ENCODE measurements at regions not wholly inside any gene's neighbourhood (a gene's known extent, or its start where the extent isn't known, plus 50 kb on each side); places are given as distances from the start of the nearest gene placed in this dataset.

GRCh38 chr13:111893607-111894443, 173.1 kb upstream of the SOX1 start:
- no peak for DNase-seq (ENCODE audit: low spot score)

DNA sequence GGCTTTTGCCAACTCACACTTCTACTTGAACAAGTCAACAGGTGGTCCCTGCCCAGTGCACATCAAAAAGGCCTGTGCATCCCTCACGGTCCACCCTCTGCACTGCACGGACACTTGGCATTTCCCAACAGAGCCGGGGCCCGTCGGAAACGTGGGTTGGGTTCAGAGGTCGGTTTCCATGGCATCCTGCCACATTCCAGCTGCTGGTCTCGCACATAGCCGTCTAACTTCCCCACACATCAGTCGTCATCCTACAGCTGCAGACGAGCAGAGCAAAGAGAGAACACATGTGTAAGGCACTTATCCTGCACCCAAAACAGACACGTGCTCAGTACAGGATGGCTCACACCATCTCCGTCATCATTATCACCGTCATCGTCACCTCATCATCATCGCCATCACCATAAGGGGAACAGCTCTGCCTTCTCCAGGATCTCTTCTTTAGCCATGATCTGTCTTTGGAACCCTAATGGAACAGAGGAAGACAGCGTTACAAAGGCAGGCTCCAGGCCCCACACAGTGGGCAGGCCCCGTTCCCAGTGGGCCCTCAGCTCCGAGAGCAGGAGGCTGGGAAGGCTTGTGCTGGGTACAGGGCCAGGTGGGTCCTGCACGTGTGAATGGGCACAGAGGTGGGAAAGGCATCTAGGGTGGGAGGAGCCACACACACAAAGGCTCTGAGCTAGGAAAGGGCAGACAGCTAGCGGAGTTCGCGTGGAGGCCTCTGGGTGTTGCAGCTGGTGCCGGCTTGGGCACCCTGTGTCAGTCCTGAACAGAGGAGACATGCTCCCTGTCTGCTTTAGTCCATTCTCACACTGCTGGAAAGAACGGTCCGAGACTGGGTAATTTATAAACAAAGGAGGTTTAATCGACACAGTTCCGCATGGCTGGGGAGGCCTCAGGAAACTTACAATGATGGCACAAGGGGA, 170.8 kb upstream of the SOX1 start:
- DNase-seq (ENCODE audit: low spot score) = no peak

DNA sequence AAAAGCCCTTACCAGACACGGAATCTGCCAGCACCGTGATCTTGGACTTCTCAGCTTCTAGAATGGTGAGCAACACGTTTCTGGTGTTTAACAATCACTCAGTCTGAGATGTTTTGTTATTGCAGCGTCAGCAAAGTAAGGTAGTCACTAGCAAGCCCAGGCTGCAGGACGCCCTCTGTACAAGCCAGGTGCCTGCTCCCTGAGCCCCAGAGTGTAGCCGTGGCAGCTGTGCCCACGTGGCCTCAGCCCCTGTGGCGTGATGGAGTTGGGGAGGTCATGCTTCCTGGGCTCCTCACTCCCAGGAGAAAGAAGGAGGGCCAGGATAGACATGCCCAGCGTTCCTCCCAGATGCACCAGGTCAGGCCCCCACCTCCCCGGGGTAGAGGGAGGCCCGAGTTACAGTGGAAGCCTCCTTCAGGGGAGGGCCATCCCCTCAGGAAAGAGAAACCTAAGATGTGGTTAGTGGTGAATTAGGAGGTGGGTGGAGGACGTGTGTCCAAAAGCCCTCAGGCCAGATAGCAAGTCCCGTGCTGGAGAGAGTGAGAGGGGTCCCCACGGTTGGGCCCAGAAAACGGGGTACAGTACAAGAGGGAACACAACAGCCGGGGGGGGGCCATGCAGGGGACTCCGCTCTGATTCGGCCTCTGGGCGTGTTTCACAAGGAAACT, 169.6 kb upstream of the SOX1 start:
- no peak for DNase-seq (ENCODE audit: low spot score)

DNA sequence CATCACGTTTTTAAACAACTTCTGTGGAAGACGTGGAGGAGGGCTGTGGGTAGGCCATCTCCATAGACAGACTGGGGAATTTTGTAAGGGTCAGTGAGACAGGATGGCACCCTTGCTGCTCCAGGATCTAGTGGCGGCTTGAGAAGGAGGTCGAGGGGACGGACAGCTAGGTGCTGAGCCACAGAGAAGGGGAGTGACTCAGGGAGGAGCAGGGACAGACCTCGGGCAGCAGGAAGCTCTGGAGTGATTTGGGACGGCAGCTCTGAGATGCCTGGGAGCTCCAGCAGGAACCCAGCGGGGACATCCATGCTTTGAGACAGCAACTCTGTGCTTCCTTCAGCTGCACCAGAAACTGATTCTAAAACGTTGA, 169.1 kb upstream of the SOX1 start:
- DNase-seq (ENCODE audit: low spot score) = no peak

DNA sequence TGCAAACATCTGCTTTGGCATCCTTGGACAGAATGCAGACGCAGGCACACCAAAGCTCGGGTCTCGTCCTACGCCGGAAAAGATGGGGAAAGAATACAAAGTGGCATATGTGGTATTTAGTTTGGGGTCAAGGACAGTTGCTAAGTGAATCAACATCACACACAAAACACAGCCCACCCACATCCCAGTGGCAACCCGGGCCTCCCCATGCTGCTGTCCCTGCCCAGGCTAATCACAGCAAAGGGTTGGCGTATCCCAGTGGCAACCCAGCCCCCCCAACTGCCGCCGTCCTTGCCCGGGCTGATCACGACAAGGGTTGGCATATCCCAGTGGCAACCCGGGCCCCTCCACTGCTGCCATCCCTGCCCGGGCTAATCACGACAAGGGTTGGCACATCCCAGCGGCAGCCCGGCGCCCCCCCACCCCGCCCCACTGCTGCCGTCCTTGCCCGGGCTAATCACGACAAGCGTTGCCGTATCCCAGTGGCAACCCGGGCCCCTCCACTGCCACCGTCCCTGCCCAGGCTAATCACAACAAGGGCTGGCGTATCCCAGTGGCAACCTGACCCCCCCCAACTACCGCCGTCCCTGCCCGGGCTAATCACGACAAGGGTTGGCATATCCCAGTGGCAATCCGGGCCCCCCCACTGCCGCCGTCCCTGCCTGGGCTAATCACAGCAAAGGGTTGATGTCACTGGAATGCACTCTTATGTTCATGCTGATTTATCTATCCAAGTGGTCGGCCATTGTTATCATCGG, 167.8 kb upstream of the SOX1 start:
- no peak for DNase-seq (ENCODE audit: low spot score)

- DNase-seq (ENCODE audit: low spot score) = no peak
These were observed 167.1 kb upstream of the SOX1 start for GRCh38 chr13:111899714-111900389.

- DNase-seq (ENCODE audit: low spot score) = no peak
These were observed 166.4 kb upstream of the SOX1 start for GRCh38 chr13:111900390-111901131.

DNA sequence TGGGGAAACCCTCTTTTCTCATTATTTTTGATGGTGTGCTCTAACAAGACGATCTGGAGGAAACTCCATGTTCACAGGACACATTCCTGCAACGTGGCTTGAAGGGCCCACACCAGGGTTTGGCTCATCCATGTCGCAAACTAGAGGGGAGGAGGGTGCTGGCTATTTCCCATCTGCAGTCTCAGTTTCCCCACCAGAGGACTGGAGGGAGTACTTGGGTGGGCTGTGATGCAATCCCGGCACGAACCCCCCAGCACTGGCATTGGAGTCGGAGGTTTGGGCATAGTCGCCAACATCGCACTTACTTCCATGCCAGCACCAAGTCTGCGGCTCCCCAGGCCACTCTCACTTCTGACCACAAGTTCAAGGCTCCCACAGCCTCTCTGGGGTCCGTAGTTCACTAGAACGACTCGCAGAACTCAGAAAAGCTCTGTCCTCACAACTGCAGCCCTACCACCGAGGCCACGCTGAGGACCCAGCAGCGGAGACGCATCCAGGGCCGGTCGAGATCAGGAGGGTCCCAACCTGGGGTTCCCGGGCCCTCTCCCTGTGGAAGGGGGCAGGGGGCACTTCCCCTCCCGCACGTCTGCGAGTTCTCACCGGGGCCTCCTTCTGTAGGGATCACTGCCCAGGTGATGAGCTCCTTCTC, 165.6 kb upstream of the SOX1 start:
- no peak for DNase-seq (ENCODE audit: low spot score)

DNA sequence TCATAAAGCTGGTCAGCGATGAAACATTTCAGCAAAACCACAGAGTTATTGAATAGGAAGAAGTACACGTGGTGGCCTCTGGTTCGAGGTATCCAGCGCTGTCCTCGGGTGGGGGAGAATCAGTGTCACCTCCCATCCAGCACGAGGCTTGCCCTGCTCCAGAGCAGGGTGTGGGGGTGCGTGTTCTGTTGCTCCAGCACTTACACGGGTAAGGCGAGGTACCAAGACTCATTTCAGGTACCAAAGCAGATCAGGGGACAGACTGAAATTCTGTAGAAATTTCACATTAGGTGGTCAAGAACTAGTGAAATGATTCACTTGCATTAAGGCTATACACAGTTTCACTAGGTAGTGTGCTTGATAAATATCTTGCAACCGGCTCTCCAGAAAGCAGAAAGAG, 164.2 kb upstream of the SOX1 start:
- DNase-seq (ENCODE audit: low spot score) = no peak

DNA sequence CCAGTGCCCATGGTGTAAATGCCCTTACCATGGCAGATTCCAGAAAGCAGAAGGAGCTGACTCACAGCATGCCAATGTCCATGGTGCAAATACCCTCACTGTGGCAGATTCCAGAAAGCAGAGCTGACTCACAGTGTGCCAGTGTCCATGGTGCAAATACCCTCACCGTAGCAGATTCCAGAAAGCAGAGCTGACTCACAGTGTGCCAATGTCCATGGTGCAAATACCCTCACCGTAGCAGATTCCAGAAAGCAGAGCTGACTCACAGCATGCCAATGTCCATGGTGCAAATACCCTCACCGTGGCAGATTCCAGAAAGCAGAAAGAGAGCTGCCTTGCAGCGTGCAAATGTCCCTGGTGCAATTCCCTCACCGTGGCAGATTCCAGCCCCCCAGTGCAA, 163.8 kb upstream of the SOX1 start:
- no peak for DNase-seq (ENCODE audit: low spot score)

DNA sequence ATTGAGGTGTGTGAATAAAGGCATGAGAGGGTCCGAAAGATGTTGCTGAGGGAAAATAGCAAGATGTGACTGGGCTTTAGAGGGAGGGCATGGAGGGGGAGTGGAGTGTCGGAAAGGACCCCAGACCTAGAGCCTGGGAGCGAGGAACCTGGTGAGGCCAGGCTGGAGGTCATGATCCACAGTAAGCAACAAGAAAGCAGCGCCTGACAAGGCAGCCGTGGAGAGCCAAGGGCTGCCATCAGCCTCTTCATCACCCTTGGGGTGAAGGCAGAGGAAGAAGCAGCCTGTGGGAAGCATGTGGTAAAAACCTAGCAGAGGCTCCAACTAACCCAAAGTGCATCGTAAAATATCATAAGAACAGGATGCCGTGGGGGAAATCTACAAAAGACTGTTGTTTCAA, 162.8 kb upstream of the SOX1 start:
- DNase-seq (ENCODE audit: low spot score) = no peak

- DNase-seq (ENCODE audit: low spot score) = no peak
These were observed 162.0 kb upstream of the SOX1 start for GRCh38 chr13:111904701-111905608.

- DNase-seq (ENCODE audit: low spot score) = no peak
These were observed 161.4 kb upstream of the SOX1 start for GRCh38 chr13:111905609-111905945.

DNA sequence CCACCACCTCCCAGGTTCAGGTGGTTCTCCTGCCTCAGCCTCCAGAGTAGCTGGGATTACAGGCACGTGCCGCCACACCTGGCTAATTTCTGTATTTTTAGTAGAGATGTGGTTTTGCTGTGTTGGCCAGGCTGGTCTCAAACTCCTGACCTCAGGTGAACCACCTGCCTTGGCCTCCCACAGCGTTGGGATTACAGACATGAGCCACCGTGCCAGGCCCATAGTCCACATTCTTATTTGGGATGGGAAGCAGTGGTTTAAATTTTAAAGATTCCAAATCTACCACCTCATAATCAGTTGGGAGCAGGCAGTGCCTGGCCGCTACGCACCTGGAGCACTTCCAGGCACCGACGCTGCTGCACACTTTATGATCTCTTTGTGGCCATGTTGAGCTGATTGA, 160.6 kb upstream of the SOX1 start:
- DNase-seq (ENCODE audit: low spot score) = no peak

DNA sequence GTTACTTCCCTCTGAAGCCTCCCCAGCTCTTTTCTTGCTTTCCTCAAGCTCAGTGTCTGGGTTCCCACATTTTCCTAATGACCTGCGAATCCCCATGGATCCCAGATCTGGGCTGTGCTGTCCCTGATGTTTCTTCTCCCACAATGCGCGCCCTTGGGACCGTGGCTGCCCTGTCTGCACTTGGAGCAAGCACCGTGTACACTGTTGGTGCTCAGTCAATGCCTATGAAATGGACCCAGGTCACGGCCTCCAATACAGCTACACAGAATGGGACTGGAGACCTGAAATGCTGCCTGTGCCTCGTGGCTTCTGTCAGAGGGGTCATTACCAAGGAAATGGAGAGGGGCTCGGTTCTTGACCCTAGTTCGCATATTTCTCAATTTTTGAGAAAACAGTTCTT, 160.1 kb upstream of the SOX1 start:
- no peak for DNase-seq (ENCODE audit: low spot score)

DNA sequence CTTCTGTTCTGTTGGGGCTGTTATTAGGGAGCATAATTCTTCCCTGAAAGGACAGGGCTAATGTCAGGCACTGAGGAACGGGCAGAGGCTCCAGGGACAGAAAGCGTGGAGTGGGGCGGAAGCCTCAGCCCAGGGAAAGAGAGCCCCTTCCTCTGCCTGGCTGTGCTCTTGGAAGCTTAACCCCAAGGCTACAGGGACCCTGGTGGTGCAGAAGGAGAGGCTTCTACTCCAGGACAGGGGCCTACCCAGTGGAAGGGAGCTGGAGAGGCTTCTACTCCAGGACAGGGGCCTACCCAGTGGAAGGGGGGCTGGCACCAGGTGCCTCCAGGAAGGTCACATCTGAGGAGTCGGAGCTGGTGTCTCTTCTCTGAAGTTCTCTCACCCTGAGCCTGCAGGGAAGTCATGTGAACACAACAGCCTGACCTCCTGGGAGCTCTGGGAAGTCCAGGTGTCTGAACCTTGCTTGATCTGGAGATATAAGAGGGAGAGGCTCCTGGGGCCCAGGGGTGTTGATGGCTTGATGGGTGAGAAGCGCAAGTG, 159.5 kb upstream of the SOX1 start:
- DNase-seq (ENCODE audit: low spot score) = no peak

DNA sequence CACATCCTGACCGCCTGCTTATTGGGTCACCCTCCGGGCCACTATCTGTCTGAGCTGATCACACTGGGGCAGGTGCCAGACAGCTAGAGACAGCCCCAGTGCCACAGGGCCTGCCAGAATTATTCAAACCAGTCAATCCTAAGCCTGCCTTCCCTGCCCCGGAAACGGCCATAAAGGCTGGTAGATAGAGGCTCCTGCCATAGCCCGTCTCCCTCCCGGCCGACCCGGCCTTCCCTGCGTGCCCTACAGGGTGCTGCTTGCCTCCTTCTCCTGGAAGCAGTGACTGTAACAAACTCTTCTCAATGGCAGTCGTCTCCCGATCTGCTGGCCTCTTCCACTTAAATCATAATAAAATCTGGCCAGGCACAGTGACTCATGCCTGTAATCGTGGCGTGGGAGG, 158.6 kb upstream of the SOX1 start:
- no peak for DNase-seq (ENCODE audit: low spot score)

DNA sequence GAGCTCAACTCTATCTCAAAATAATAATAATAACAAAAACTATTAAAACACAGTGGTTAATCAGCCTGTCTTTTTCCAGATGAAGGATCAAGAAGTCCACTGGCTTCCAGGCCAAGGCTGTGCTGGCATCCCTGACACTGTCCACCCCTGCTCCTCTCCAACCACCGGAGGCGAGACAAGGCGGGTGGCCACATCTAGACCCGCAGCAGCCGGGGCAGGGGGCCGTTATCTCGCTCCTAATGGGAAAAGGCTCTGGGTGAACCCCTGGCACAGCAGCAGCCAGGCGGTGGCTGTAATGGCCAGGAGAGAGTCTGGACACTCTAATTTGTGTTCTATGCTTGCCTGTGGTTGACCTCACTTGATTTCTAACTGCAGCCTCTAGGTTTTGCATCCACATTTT, 158.0 kb upstream of the SOX1 start:
- DNase-seq (ENCODE audit: low spot score) = no peak

DNA sequence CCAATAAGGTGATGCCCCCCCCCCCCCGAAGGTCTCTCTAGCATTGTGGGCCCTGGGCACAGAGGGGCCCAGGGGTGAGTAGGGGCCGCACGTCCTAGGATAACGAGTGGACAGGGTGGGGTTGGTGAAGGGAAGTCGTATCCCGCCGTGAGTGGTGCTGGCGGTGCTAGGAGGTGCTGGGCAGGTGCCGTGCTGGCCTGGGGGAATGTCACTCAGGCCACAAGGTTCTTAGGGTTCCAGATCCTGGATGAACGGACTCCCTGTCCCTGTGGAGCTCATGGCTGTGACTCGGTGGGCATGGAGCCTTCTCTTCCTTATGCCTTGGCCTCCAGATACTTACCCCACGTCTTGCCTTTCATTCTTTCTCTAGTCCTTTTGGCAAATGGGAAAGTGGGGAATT, 157.4 kb upstream of the SOX1 start:
- DNase-seq (ENCODE audit: low spot score) = no peak

Measured in D341Med (cell line).